PC-9 (cell line): ENCODE measurements at regions not wholly inside any gene's neighbourhood (a gene's known extent, or its start where the extent isn't known, plus 50 kb on each side); places are given as distances from the start of the nearest gene placed in this dataset.
A peak's percentile ranks its signal among the peaks of the same experiment; 100 is the strongest.

Experiments used
- BruUV-seq: library from RNA; stranded (reverse); fragments of 400-500 nt; replicated peaks from 2 replicates; lab custom pipeline; 2021; lab: Mats Ljungman, UMichigan
- CTCF ChIA-PET: fragments of 300-600 bp; sonication (Branson Sonifier 250); formaldehyde crosslinking; loops from one replicate; lab custom pipeline; 2022; ENCODE audit warnings: antibody characterized with exemption; lab: Charles Lee
- POLR2A ChIA-PET: fragments of 300-600 bp; sonication (Branson Sonifier 250); formaldehyde crosslinking; loops from one replicate; lab custom pipeline; 2022; ENCODE audit warnings: antibody characterized with exemption; ENCODE audit not compliant: unreplicated experiment; lab: Charles Lee
- DNase-seq, 2 experiments: peaks; one replicate each; pipeline versions ENCODE4 v3.0.0 to v3.0.0-alpha.2; 2015 to 2022; ENCODE audit warnings: mixed read lengths in 1 of 2
- H2AFZ ChIP-seq: fragments of 200-600 bp; sonication (generic); 2 replicates; pipeline ENCODE4 v1.8.1; 2017; ENCODE audit warnings: antibody characterized with exemption
- H3F3A ChIP-seq: fragments of 200-600 bp; sonication (generic); 2 replicates; pipeline ENCODE4 v1.8.1; 2017; ENCODE audit warnings: antibody characterized with exemption, mild to moderate bottlenecking, low read depth; ENCODE audit not compliant: insufficient read depth
- H3K27ac ChIP-seq: fragments of 200-600 bp; sonication (generic); 2 replicates; pipeline ENCODE4 v1.6.1; 2016; ENCODE audit warnings: mixed run types
- H3K27me3 ChIP-seq: fragments of 200-600 bp; sonication (generic); 2 replicates; pipeline ENCODE4 v1.6.1; 2016; ENCODE audit warnings: low read depth, mixed run types; ENCODE audit not compliant: insufficient read depth
- H3K36me3 ChIP-seq: fragments of 200-600 bp; sonication (generic); 2 replicates; pipeline ENCODE4 v1.6.1; 2016; ENCODE audit warnings: low read depth, mixed run types
- H3K4me1 ChIP-seq: fragments of 200-600 bp; sonication (generic); replicated peaks from 2 replicates; pipeline ENCODE4 v1.6.1; 2016; ENCODE audit warnings: mixed run types; ENCODE audit not compliant: insufficient read depth
- H3K4me2 ChIP-seq: fragments of 200-600 bp; sonication (generic); 2 replicates; pipeline ENCODE4 v1.6.1; 2017; ENCODE audit warnings: mixed run types
- H3K4me3 ChIP-seq: fragments of 200-600 bp; sonication (generic); 2 replicates; pipeline ENCODE4 v1.6.1; 2016; ENCODE audit warnings: mixed run types
- H3K79me2 ChIP-seq: fragments of 200-600 bp; sonication (generic); 2 replicates; pipeline ENCODE4 v1.6.1; 2017; ENCODE audit warnings: low read depth, mixed run types
- H3K9me2 ChIP-seq: fragments of 200-600 bp; sonication (generic); 2 replicates; pipeline ENCODE4 v1.8.1; 2017; ENCODE audit warnings: mild to moderate bottlenecking; ENCODE audit not compliant: insufficient read depth
- H3K9me3 ChIP-seq: fragments of 200-600 bp; sonication (generic); 2 replicates; pipeline ENCODE4 v1.8.1; 2016; ENCODE audit warnings: low read depth; ENCODE audit not compliant: insufficient read depth
- H4K20me1 ChIP-seq: fragments of 200-600 bp; sonication (generic); 2 replicates; pipeline ENCODE4 v1.8.1; 2017; ENCODE audit not compliant: insufficient read depth
- EZH2 ChIP-seq: fragments of 200-600 bp; sonication (generic); IDR thresholded peaks from 2 replicates; pipeline ENCODE4 v1.8.0; 2017; ENCODE audit warnings: antibody characterized with exemption, low read depth
- intact Hi-C: fragments of 100-400 bp; cut with micrococcal nuclease; formaldehyde crosslinking; loops from one replicate; pipeline ENCODE4 v1.10.0; 2022; ENCODE audit not compliant: unreplicated experiment
- TF ChIP-seq, protein P1 (sequence below): fragments of 200-600 bp; sonication (generic); conservative IDR thresholded peaks from 2 replicates; pipeline ENCODE4 v1.6.1; 2017; ENCODE audit warnings: mixed run types, antibody characterized with exemption, mild to moderate bottlenecking, moderate library complexity

GRCh38 chr5:106640511-106640910, 1030.2 kb downstream of the EFNA5 start:
- TF ChIP-seq, protein P1, sequence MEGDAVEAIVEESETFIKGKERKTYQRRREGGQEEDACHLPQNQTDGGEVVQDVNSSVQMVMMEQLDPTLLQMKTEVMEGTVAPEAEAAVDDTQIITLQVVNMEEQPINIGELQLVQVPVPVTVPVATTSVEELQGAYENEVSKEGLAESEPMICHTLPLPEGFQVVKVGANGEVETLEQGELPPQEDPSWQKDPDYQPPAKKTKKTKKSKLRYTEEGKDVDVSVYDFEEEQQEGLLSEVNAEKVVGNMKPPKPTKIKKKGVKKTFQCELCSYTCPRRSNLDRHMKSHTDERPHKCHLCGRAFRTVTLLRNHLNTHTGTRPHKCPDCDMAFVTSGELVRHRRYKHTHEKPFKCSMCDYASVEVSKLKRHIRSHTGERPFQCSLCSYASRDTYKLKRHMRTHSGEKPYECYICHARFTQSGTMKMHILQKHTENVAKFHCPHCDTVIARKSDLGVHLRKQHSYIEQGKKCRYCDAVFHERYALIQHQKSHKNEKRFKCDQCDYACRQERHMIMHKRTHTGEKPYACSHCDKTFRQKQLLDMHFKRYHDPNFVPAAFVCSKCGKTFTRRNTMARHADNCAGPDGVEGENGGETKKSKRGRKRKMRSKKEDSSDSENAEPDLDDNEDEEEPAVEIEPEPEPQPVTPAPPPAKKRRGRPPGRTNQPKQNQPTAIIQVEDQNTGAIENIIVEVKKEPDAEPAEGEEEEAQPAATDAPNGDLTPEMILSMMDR = no peak
- no peak for TF ChIP-seq EZH2
- H2AFZ ChIP-seq = 0 out of 2 replicates have a peak overlapping the region, but pooled peaks have one; percentile 27

DNA sequence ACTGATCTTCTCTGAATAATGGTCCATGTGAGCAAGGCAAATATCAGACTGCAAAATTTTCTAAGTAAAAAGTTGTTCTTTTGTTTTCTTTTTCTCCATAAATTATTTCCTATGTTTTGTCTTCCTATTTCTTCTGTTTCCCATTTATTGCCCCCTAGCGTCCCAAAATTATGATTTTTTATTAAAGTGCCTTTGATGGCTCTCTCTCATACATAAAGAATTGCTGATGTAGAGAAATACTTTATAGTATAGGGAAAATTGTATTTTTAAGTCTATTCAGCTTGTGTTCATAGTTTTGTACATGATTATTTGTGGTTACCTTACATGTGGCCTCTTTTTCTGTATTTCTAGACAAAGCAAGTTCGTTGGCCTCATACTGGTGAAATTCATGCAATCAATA, 1031.2 kb downstream of the EFNA5 start:
- Histone ChIP-seq H3K27ac (no peak overlapping the region), H2AFZ (no peak overlapping the region), H3K9me2 (no peaks in the 10 kb centered on the region), H4K20me1 (no peaks in the 10 kb centered on the region), H3K4me1 (no peaks in the 10 kb centered on the region), H3K27me3 (no peaks in the 10 kb centered on the region), H3K36me3 (no peaks in the 10 kb centered on the region), H3K79me2 (no peaks in the 10 kb centered on the region), H3F3A (no peaks in the 10 kb centered on the region), H3K4me2 (no peak overlapping the region), H3K9me3 (no peaks in the 10 kb centered on the region), H3K4me3 (no peak overlapping the region)
- ChIA-PET POLR2A (no interaction called here), CTCF (no interaction called here)
- TF ChIP-seq, protein P1 = 0 out of 2 replicates have a peak, but pooled peaks have one; percentile 19
- no peak for TF ChIP-seq EZH2
- intact Hi-C loops = no loop called here
- BruUV-seq = no TSS peak
- no peak for DNase-seq

More at GRCh38 chr5:106640511-106640910, 1030.2 kb downstream of the EFNA5 start:
- no peaks in the 10 kb centered on the region for H3K79me2 ChIP-seq
- BruUV-seq = no TSS peak
- H4K20me1 ChIP-seq = no peaks in the 10 kb centered on the region
- no peak overlapping the region for H3K4me2 ChIP-seq
- no peaks in the 10 kb centered on the region for H3K9me2 ChIP-seq
- H3K4me3 ChIP-seq = no peak overlapping the region
- no peaks in the 10 kb centered on the region for H3K36me3 ChIP-seq
- ChIA-PET POLR2A (no interaction called here), CTCF (no interaction called here)
- H3K9me3 ChIP-seq = no peaks in the 10 kb centered on the region
- no peaks in the 10 kb centered on the region for H3K4me1 ChIP-seq
- intact Hi-C loops = no loop called here
- H3K27me3 ChIP-seq = no peaks in the 10 kb centered on the region
- no peak for DNase-seq
- no peaks in the 10 kb centered on the region for H3F3A ChIP-seq
- H3K27ac ChIP-seq = no peak overlapping the region

GRCh38 chr5:106637275-106637674, 1033.5 kb downstream of the EFNA5 start:
- POLR2A ChIA-PET = no interaction called here
- intact Hi-C loops = no loop called here
- no peak for TF ChIP-seq EZH2
- TF ChIP-seq, protein P1 = no peak
- no peaks in the 10 kb centered on the region for H3K27me3 ChIP-seq
- H3K4me2 ChIP-seq = no peak overlapping the region
- H3K4me3 ChIP-seq = no peak overlapping the region
- no peak for DNase-seq
- no peaks in the 10 kb centered on the region for H4K20me1 ChIP-seq
- H3K9me2 ChIP-seq = no peaks in the 10 kb centered on the region
- no peak overlapping the region for H3K27ac ChIP-seq
- BruUV-seq = no TSS peak
- no peaks in the 10 kb centered on the region for H3K79me2 ChIP-seq
- no peaks in the 10 kb centered on the region for H3K36me3 ChIP-seq
- H3K4me1 ChIP-seq = no peaks in the 10 kb centered on the region
- no peaks in the 10 kb centered on the region for H3K9me3 ChIP-seq
- CTCF ChIA-PET = no interaction called here
- no peaks in the 10 kb centered on the region for H3F3A ChIP-seq
- H2AFZ ChIP-seq = no peak overlapping the region
